HepG2 (cell line): ENCODE measurements at regions not wholly inside any gene's neighbourhood (a gene's known extent, or its start where the extent isn't known, plus 50 kb on each side); places are given as distances from the start of the nearest gene placed in this dataset.

ENCODE experiments used
- ATAC-seq: fragments of 200-7000 bp; cut with Tn5 transposase; 3 replicates; pipeline ENCODE4 v1.9.1; 2020; ENCODE audit warnings: mild to moderate bottlenecking, moderate library complexity
- BruUV-seq: library from RNA; stranded (reverse); fragments of 400-500 nt; replicated peaks from 2 replicates; lab custom pipeline; 2021; lab: Mats Ljungman, UMichigan
- CTCF ChIA-PET: fragments of 300-600 bp; formaldehyde crosslinking; extraction: SDS; loops from one replicate; lab custom pipeline; 2021; ENCODE audit warnings: low total read pairs, inconsistent platforms, low intra/inter-chr PET ratio; lab: Yijun Ruan, JAX
- POLR2A ChIA-PET: fragments of 350-600 bp; sonication (Branson Sonifier 250); formaldehyde crosslinking; loops from one replicate; lab custom pipeline; 2020; ENCODE audit warnings: antibody characterized with exemption, inconsistent platforms; lab: Yijun Ruan, JAX
- DNase-seq: peaks from one replicate; pipeline ENCODE4 v3.0.0-alpha.2; 2015; ENCODE audit warnings: low spot score
- FAIRE-seq: peaks from 3 replicates; lab custom pipeline; 2011; peaks lifted over from hg19 to GRCh38; lab: Jason Lieb, UNC
- H2AFZ ChIP-seq: one replicate; pipeline ENCODE4 v1.6.1; 2011; ENCODE audit warnings: low read length, inconsistent platforms
- H3K27ac ChIP-seq: fragments of 300-600 bp; 3 replicates; pipeline ENCODE4 v1.8.0; 2011; ENCODE audit warnings: mixed run types, mild to moderate bottlenecking, mixed read lengths, low read length, inconsistent platforms; ENCODE audit not compliant: insufficient read depth; ENCODE audit errors: extremely low read length
- H3K27me3 ChIP-seq, 2 experiments: fragments of 200-600 bp in 1 of 2; 2 replicates in 1 of 2; 3 replicates in 1 of 2; pipeline versions ENCODE4 v1.6.0 to v1.8.0; 2011; ENCODE audit warnings: low read length in 2 of 2, mild to moderate bottlenecking in 2 of 2, moderate library complexity in 2 of 2, inconsistent platforms in 1 of 2; ENCODE audit not compliant: insufficient read depth in 2 of 2, control insufficient read depth in 1 of 2
- H3K36me3 ChIP-seq, 2 experiments: fragments of 200-600 bp in 1 of 2; replicated peaks in 1 of 2; 2 replicates in 1 of 2; 3 replicates in 1 of 2; pipeline versions ENCODE4 v1.5.1 to v1.8.0; 2011; ENCODE audit warnings: low read length in 2 of 2, inconsistent platforms in 1 of 2; ENCODE audit not compliant: insufficient read depth in 2 of 2, control insufficient read depth in 1 of 2
- H3K4me1 ChIP-seq: 2 replicates; pipeline ENCODE4 v1.5.1; 2012; ENCODE audit warnings: low read length, inconsistent platforms; ENCODE audit not compliant: insufficient read depth
- H3K4me2 ChIP-seq: 2 replicates; pipeline ENCODE4 v1.6.0; 2011; ENCODE audit warnings: low read depth, low read length, inconsistent platforms
- H3K4me3 ChIP-seq, 3 experiments: fragments of 200-600 bp in 1 of 3; sonication (generic), shearing (Covaris generic) in 1 of 3; replicated peaks in 1 of 3; 2 replicates each; pipeline ENCODE4 v1.5.1; 2011 to 2016; ENCODE audit warnings: low read length in 3 of 3, inconsistent platforms in 2 of 3, low read depth in 2 of 3, mild to moderate bottlenecking in 2 of 3, control low read depth in 1 of 3, mixed read lengths in 1 of 3; ENCODE audit not compliant: insufficient read depth in 1 of 3
- H3K79me2 ChIP-seq: one replicate; pipeline ENCODE4 v1.6.1; 2011; ENCODE audit warnings: low read length, inconsistent platforms; ENCODE audit not compliant: insufficient read depth
- H3K9ac ChIP-seq: 2 replicates; pipeline ENCODE4 v1.6.0; 2011; ENCODE audit warnings: mild to moderate bottlenecking, low read depth, low read length, inconsistent platforms; ENCODE audit not compliant: insufficient read depth
- H3K9me3 ChIP-seq: 2 replicates; pipeline ENCODE4 v1.5.1; 2012; ENCODE audit warnings: mild to moderate bottlenecking, low read length
- H4K20me1 ChIP-seq: 2 replicates; pipeline ENCODE4 v1.6.0; 2011; ENCODE audit warnings: inconsistent platforms, mild to moderate bottlenecking, low read length, moderate library complexity; ENCODE audit not compliant: insufficient read depth
- ETS1 ChIP-seq: sonication (generic); formaldehyde crosslinking; IDR thresholded peaks from 2 replicates; pipeline ENCODE4 v1.4.0; 2020; ENCODE audit warnings: missing genetic modification reagents
- MXD4 ChIP-seq: IDR thresholded peaks from 2 replicates; pipeline ENCODE4 v1.6.1; 2016; ENCODE audit warnings: mild to moderate bottlenecking, missing biosample characterization, missing genetic modification reagents
- PHB2 ChIP-seq: fragments of 450-650 bp; IDR thresholded peaks from 2 replicates; pipeline ENCODE4 v1.6.1; 2018; ENCODE audit not compliant: partially characterized antibody
- RORA ChIP-seq: sonication (generic); formaldehyde crosslinking; IDR thresholded peaks from 2 replicates; pipeline ENCODE4 v1.5.0; 2020; ENCODE audit warnings: mild to moderate bottlenecking, missing genetic modification reagents, moderate library complexity
- SIN3B ChIP-seq: fragments of 150-350 bp; IDR thresholded peaks from 2 replicates; pipeline ENCODE4 v1.6.1; 2014; ENCODE audit warnings: low read length
- ZBTB46 ChIP-seq: sonication (generic); formaldehyde crosslinking; IDR thresholded peaks from 2 replicates; pipeline ENCODE4 v1.4.0; 2020; ENCODE audit warnings: mild to moderate bottlenecking, missing genetic modification reagents, borderline replicate concordance
- ZNF224 ChIP-seq: sonication (generic); formaldehyde crosslinking; IDR thresholded peaks from 2 replicates; pipeline ENCODE4 v1.5.0; 2020; ENCODE audit warnings: mild to moderate bottlenecking, missing genetic modification reagents
- ZNF703 ChIP-seq: sonication (generic); formaldehyde crosslinking; IDR thresholded peaks from 2 replicates; pipeline ENCODE4 v1.5.1; 2020; ENCODE audit warnings: missing genetic modification reagents, mild to moderate bottlenecking, moderate library complexity, borderline replicate concordance
- ZNF781 ChIP-seq: sonication (generic); formaldehyde crosslinking; IDR thresholded peaks from 2 replicates; pipeline ENCODE4 v1.5.1; 2020; ENCODE audit warnings: borderline replicate concordance, mild to moderate bottlenecking, missing genetic modification reagents; ENCODE audit errors: not compliant biosample characterization
- WGBS: methylation state at CpG from one replicate; pipeline ENCODE4 v1.1.6; 2017; ENCODE audit warnings: low lambda C conversion rate; 5-methylcytosine and 5-hydroxymethylcytosine counted together
- in situ Hi-C: cut with HindIII; loops from 2 replicates; pipeline ENCODE4 v1.10.0; 2017; ENCODE audit warnings: low pct_unique_long_range_greater_than_20kb; ENCODE audit not compliant: extremely low pct_ligation_motif_present
- intact Hi-C: fragments of 100-400 bp; cut with micrococcal nuclease; formaldehyde crosslinking; loops from one replicate; pipeline ENCODE4 v1.10.0; 2022; ENCODE audit not compliant: unreplicated experiment

- ChIA-PET POLR2A (no interaction called here), CTCF (no interaction called here)
- ATAC-seq (no peak), FAIRE-seq (no peak), DNase-seq (no peak)
- in situ Hi-C loops = no loop called here
- Histone ChIP-seq H3K4me1 (no peaks in the 10 kb centered on the region), H3K27ac (no peak overlapping the region), H3K9me3 (no peaks in the 10 kb centered on the region), H2AFZ (no peak overlapping the region), H3K27me3 (no peaks in the 10 kb centered on the region), H3K4me2 (no peak overlapping the region), H4K20me1 (no peaks in the 10 kb centered on the region), H3K36me3 (no peaks in the 10 kb centered on the region), H3K4me3 (no peak overlapping the region), H3K9ac (no peak overlapping the region), H3K79me2 (no peaks in the 10 kb centered on the region)
- TF ChIP-seq PHB2 (no peak), ZNF224 (CRISPR knock-in tag) (no peak), ZBTB46 (no peak), ZNF781 (no peak)
- 32% methylated on average over 3 of the region's 4 CpGs for WGBS
- BruUV-seq = no TSS peak
- intact Hi-C loops = no loop called here
These were observed 81.3 kb upstream of the SETBP1 start for GRCh38 chr18:44599412-44599811.

- no peaks in the 10 kb centered on the region for H3K36me3 ChIP-seq
- H3K4me1 ChIP-seq = no peaks in the 10 kb centered on the region
- H3K9ac ChIP-seq = no peak overlapping the region
- intact Hi-C loops = no loop called here
- no TSS peak for BruUV-seq
- in situ Hi-C loops = no loop called here
- no peak for DNase-seq
- no peak overlapping the region for H3K4me3 ChIP-seq
- H3K79me2 ChIP-seq = no peaks in the 10 kb centered on the region
- ChIA-PET CTCF (no interaction called here), POLR2A (no interaction called here)
- no peaks in the 10 kb centered on the region for H3K9me3 ChIP-seq
- H3K27ac ChIP-seq = no peak overlapping the region
- H4K20me1 ChIP-seq = no peaks in the 10 kb centered on the region
- ATAC-seq = no peak
- FAIRE-seq = no peak
- no peaks in the 10 kb centered on the region for H3K27me3 ChIP-seq
- no peak overlapping the region for H3K4me2 ChIP-seq
- H2AFZ ChIP-seq = no peak overlapping the region
- TF ChIP-seq ETS1 (CRISPR knock-in tag) (no peak), SIN3B (no peak), ZNF703 (CRISPR knock-in tag) (no peak), RORA (CRISPR knock-in tag) (no peak), MXD4 (CRISPR knock-in tag) (no peak)
These were observed 79.2 kb upstream of the SETBP1 start for GRCh38 chr18:44601447-44601846.
